ENCODE measurements at regions not wholly inside any gene's neighbourhood (a gene's known extent, or its start where the extent isn't known, plus 50 kb on each side); places are given as distances from the start of the nearest gene placed in this dataset.

DNA sequence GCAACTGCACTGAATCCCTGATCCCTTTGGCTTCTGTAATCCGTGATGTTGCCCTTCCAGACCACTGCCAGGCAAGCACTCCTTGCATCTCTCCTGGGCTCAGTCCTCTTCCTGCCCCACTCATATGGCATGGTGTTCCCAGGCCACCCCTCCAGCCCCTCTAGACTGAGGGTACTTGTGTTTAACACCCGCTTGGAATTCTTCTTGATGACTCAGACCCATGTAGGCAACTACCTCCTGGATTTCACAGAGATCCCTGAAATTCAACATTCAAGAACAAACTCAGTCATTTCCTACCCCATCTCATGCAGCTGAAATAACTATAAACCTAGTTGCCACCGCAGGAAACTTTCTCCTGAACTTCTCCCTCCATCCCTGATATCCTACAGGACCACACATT is 541.9 kb upstream of the CDH11 start:
- TF ChIP-seq, protein P1, sequence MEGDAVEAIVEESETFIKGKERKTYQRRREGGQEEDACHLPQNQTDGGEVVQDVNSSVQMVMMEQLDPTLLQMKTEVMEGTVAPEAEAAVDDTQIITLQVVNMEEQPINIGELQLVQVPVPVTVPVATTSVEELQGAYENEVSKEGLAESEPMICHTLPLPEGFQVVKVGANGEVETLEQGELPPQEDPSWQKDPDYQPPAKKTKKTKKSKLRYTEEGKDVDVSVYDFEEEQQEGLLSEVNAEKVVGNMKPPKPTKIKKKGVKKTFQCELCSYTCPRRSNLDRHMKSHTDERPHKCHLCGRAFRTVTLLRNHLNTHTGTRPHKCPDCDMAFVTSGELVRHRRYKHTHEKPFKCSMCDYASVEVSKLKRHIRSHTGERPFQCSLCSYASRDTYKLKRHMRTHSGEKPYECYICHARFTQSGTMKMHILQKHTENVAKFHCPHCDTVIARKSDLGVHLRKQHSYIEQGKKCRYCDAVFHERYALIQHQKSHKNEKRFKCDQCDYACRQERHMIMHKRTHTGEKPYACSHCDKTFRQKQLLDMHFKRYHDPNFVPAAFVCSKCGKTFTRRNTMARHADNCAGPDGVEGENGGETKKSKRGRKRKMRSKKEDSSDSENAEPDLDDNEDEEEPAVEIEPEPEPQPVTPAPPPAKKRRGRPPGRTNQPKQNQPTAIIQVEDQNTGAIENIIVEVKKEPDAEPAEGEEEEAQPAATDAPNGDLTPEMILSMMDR (IDR thresholded peaks at IDR 0.05): no peak
- TF ChIP-seq POLR2A (IDR thresholded peaks at IDR 0.05): no peak
